SK-N-SH (cell line): ENCODE measurements at regions not wholly inside any gene's neighbourhood (a gene's known extent, or its start where the extent isn't known, plus 50 kb on each side); places are given as distances from the start of the nearest gene placed in this dataset.

Experiments used
- CTCF ChIA-PET: fragments of 300-600, 350-600 bp; formaldehyde crosslinking; extraction: SDS; loops from one replicate; lab custom pipeline; 2021; lab: Yijun Ruan, JAX
- POLR2A ChIA-PET: fragments of 350-600 bp; sonication (Branson Sonifier 250); formaldehyde crosslinking; extraction: SDS; loops from one replicate; lab custom pipeline; 2020; ENCODE audit warnings: antibody characterized with exemption, inconsistent platforms; lab: Yijun Ruan, JAX
- DNase-seq: peaks from one replicate; pipeline ENCODE4 v3.0.0; 2012
- H2AFZ ChIP-seq: fragments of 200-600 bp; sonication (generic); 2 replicates; pipeline ENCODE4 v1.8.1; 2016; ENCODE audit warnings: antibody characterized with exemption, mild to moderate bottlenecking, low read depth
- H3F3A ChIP-seq: fragments of 200-600 bp; sonication (generic); replicated peaks from 2 replicates; pipeline ENCODE3; 2016; ENCODE audit warnings: antibody characterized with exemption, mild to moderate bottlenecking; ENCODE audit not compliant: insufficient read depth
- H3K27ac ChIP-seq, 2 experiments: fragments of 200-500 bp in 1 of 2; fragments of 200-600 bp in 1 of 2; sonication (Bioruptor generic) in 1 of 2; sonication (generic), shearing (Covaris generic) in 1 of 2; 2 replicates each; pipeline versions ENCODE4 v1.5.1 to v1.6.1; 2014 to 2016; ENCODE audit warnings: low read depth in 2 of 2, inconsistent platforms in 1 of 2, low read length in 1 of 2, mild to moderate bottlenecking in 1 of 2, mixed read lengths in 1 of 2
- H3K27me3 ChIP-seq: fragments of 200-600 bp; sonication (generic), shearing (Covaris generic); 2 replicates; pipeline ENCODE4 v1.6.1; 2016; ENCODE audit warnings: mixed run types; ENCODE audit not compliant: insufficient read depth
- H3K36me3 ChIP-seq, 2 experiments: fragments of 200-500 bp in 1 of 2; fragments of 200-600 bp in 1 of 2; sonication (Bioruptor generic) in 1 of 2; sonication (generic) in 1 of 2; replicated peaks in 1 of 2; 2 replicates each; pipeline versions ENCODE3 to v1.5.1; 2014 to 2016; ENCODE audit warnings: low read length in 1 of 2, mild to moderate bottlenecking in 1 of 2; ENCODE audit not compliant: insufficient read depth in 2 of 2, control insufficient read depth in 1 of 2
- H3K4me1 ChIP-seq, 2 experiments: fragments of 200-500 bp in 1 of 2; fragments of 200-600 bp in 1 of 2; sonication (Bioruptor generic) in 1 of 2; sonication (generic), shearing (Covaris generic) in 1 of 2; 2 replicates each; pipeline versions ENCODE4 v1.5.1 to v1.6.1; 2014 to 2016; ENCODE audit warnings: low read depth in 1 of 2, low read length in 1 of 2, mixed run types in 1 of 2; ENCODE audit not compliant: insufficient read depth in 2 of 2, control insufficient read depth in 1 of 2
- H3K4me2 ChIP-seq: fragments of 200-600 bp; sonication (generic), shearing (Covaris generic); 2 replicates; pipeline ENCODE4 v1.6.1; 2017; ENCODE audit warnings: mixed run types
- H3K4me3 ChIP-seq, 2 experiments: fragments of 200-500 bp in 1 of 2; fragments of 200-600 bp in 1 of 2; sonication (Bioruptor generic) in 1 of 2; sonication (generic), shearing (Covaris generic) in 1 of 2; 2 replicates each; pipeline versions ENCODE4 v1.5.1 to v1.8.1; 2014 to 2016; ENCODE audit warnings: low read depth in 2 of 2, inconsistent platforms in 1 of 2, low read length in 1 of 2, mild to moderate bottlenecking in 1 of 2, mixed read lengths in 1 of 2, moderate library complexity in 1 of 2
- H3K79me2 ChIP-seq: fragments of 200-600 bp; sonication (generic); 2 replicates; pipeline ENCODE4 v1.8.1; 2017; ENCODE audit warnings: mild to moderate bottlenecking; ENCODE audit not compliant: insufficient read depth
- H3K9ac ChIP-seq: fragments of 200-600 bp; sonication (generic); 2 replicates; pipeline ENCODE4 v1.6.1; 2017; ENCODE audit warnings: mixed run types
- H3K9me2 ChIP-seq: fragments of 200-600 bp; sonication (generic); 2 replicates; pipeline ENCODE4 v1.6.1; 2017; ENCODE audit warnings: mixed run types
- H3K9me3 ChIP-seq: fragments of 200-600 bp; sonication (generic); 2 replicates; pipeline ENCODE4 v1.6.1; 2017; ENCODE audit warnings: mixed run types, mild to moderate bottlenecking, moderate library complexity
- H4K20me1 ChIP-seq: fragments of 200-600 bp; sonication (generic); 2 replicates; pipeline ENCODE4 v1.6.1; 2017; ENCODE audit warnings: mild to moderate bottlenecking, mixed run types; ENCODE audit not compliant: insufficient read depth
- CHD2 ChIP-seq: fragments of 150-350 bp; IDR thresholded peaks from 2 replicates; pipeline ENCODE4 v1.6.1; 2018; ENCODE audit warnings: low read length; ENCODE audit not compliant: partially characterized antibody
- FOXJ3 ChIP-seq: sonication (generic); formaldehyde crosslinking; IDR thresholded peaks from 2 replicates; pipeline ENCODE4 v1.5.1; 2020; ENCODE audit warnings: mild to moderate bottlenecking, missing genetic modification reagents
- FOXM1 ChIP-seq: IDR thresholded peaks from 2 replicates; pipeline ENCODE4 v1.4.0; 2012; ENCODE audit warnings: low read depth, mild to moderate bottlenecking
- IRF3 ChIP-seq: fragments of 150-350 bp; IDR thresholded peaks from 2 replicates; pipeline ENCODE4 v1.6.1; 2016; ENCODE audit warnings: mild to moderate bottlenecking, low read depth, low read length
- JUND ChIP-seq: IDR thresholded peaks from 2 replicates; pipeline ENCODE4 v1.4.0; 2012
- MEF2A ChIP-seq: IDR thresholded peaks from 2 replicates; pipeline ENCODE4 v1.4.0; 2012; ENCODE audit warnings: low read depth, borderline replicate concordance
- MXI1 ChIP-seq: IDR thresholded peaks from 2 replicates; pipeline ENCODE4 v1.6.1; 2012; ENCODE audit warnings: mild to moderate bottlenecking, low read depth, low read length, improper control_type of control experiment
- NFIC ChIP-seq: IDR thresholded peaks from 2 replicates; pipeline ENCODE4 v1.4.0; 2012; ENCODE audit warnings: borderline replicate concordance
- NRF1 ChIP-seq: IDR thresholded peaks from 2 replicates; pipeline ENCODE4 v1.6.1; 2012; ENCODE audit warnings: low read depth, mild to moderate bottlenecking, low read length
- POLR2AphosphoS5 ChIP-seq: IDR thresholded peaks from 2 replicates; pipeline ENCODE4 v1.6.1; 2012; ENCODE audit warnings: low read depth, low read length
- RCOR1 ChIP-seq: fragments of 150-350 bp; IDR thresholded peaks from 2 replicates; pipeline ENCODE4 v1.6.1; 2017; ENCODE audit warnings: antibody characterized with exemption, low read length
- REST ChIP-seq: IDR thresholded peaks from 2 replicates; pipeline ENCODE4 v1.6.1; 2012; ENCODE audit warnings: mild to moderate bottlenecking, low read depth, low read length, moderate library complexity
- RFX5 ChIP-seq: IDR thresholded peaks from 2 replicates; pipeline ENCODE4 v1.6.1; 2012; ENCODE audit warnings: mild to moderate bottlenecking, improper control_type of control experiment, low read length
- SMC3 ChIP-seq: IDR thresholded peaks from 2 replicates; pipeline ENCODE4 v1.6.1; 2012; ENCODE audit warnings: low read depth, low read length, improper control_type of control experiment
- TCF12 ChIP-seq: IDR thresholded peaks from 2 replicates; pipeline ENCODE4 v1.4.0; 2012
- TEAD4 ChIP-seq: IDR thresholded peaks from 2 replicates; pipeline ENCODE4 v1.4.0; 2012; ENCODE audit warnings: mild to moderate bottlenecking, borderline replicate concordance; ENCODE audit not compliant: insufficient read depth
- YY1 ChIP-seq: IDR thresholded peaks from 2 replicates; pipeline ENCODE4 v1.4.0; 2012; ENCODE audit warnings: low read depth, mild to moderate bottlenecking
- WGBS: methylation state at CpG from one replicate; pipeline ENCODE4 v1.1.6; 2017; ENCODE audit warnings: low lambda C conversion rate; 5-methylcytosine and 5-hydroxymethylcytosine counted together

GRCh38 chr1:70717656-70718055 is 306.6 kb downstream of the CTH start:
- Histone ChIP-seq H3K9me2 (no peaks in the 10 kb centered on the region), H3K27me3 (no peaks in the 10 kb centered on the region), H3K79me2 (no peaks in the 10 kb centered on the region), H3K4me3 (no peak overlapping the region), H3K4me1 (peaks cover 0 to 31% of the 10 kb centered on the region in 2 experiments; a peak in 2 of 4 replicates), H3K9me3 (no peaks in the 10 kb centered on the region), H3F3A (no peaks in the 10 kb centered on the region), H4K20me1 (no peaks in the 10 kb centered on the region), H3K4me2 (no peak overlapping the region), H2AFZ (no peak overlapping the region), H3K9ac (no peak overlapping the region), H3K27ac (no peak overlapping the region; a peak in 1 of 4 replicates), H3K36me3 (no peaks in the 10 kb centered on the region)
- DNase-seq, result no peak
- TF ChIP-seq MXI1, result no peak
- TF ChIP-seq RFX5, result no peak
- TF ChIP-seq SMC3, result no peak
- TF ChIP-seq REST, result no peak
- TF ChIP-seq CHD2, result no peak
- TF ChIP-seq IRF3, result no peak
- TF ChIP-seq YY1, result no peak
- no peak for TF ChIP-seq POLR2AphosphoS5
- TF ChIP-seq RCOR1, result no peak
- TF ChIP-seq JUND, result no peak
- no peak for TF ChIP-seq FOXJ3 (CRISPR knock-in tag)
- ChIA-PET CTCF (no interaction called here), POLR2A (no interaction called here)
- WGBS, result 85% methylated on average over 1 of the region's 1 CpG

- Histone ChIP-seq H3K79me2 (no peaks in the 10 kb centered on the region), H4K20me1 (no peaks in the 10 kb centered on the region), H3K9ac (no peak overlapping the region), H3K4me2 (no peak overlapping the region), H2AFZ (no peak overlapping the region), H3K9me2 (no peaks in the 10 kb centered on the region)
- 23% methylated on average over 2 of the region's 2 CpGs for WGBS
- ChIA-PET POLR2A (no interaction called here), CTCF (no interaction called here)
- DNase-seq, result no peak
- TF ChIP-seq MEF2A, result no peak
- TF ChIP-seq NRF1, result no peak
- TF ChIP-seq JUND, result peak; percentile 22; the same call in 1 of the 2 replicates
- TF ChIP-seq TEAD4, result peak; percentile 17; the same call in 1 of the 2 replicates
- TF ChIP-seq NFIC, result no peak
- TF ChIP-seq FOXM1, result no peak
- no peak for TF ChIP-seq TCF12
- TF ChIP-seq, all 33 proteins: peak for 2
- Histone ChIP-seq H3K4me3 (no peak overlapping the region), H3K4me1 (peaks cover 0 to 31% of the 10 kb centered on the region in 2 experiments; a peak in 2 of 4 replicates), H3K27me3 (no peaks in the 10 kb centered on the region), H3K36me3 (no peaks in the 10 kb centered on the region), H3K9me3 (no peaks in the 10 kb centered on the region), H3K27ac (no peak overlapping the region; a peak in 1 of 4 replicates), H3F3A (no peaks in the 10 kb centered on the region)
These were observed 307.1 kb downstream of the CTH start for GRCh38 chr1:70718086-70718630.
